Right lobe of liver (tissue), 6 donors: ENCODE measurements at regions not wholly inside any gene's neighbourhood (a gene's known extent, or its start where the extent isn't known, plus 50 kb on each side); places are given as distances from the start of the nearest gene placed in this dataset.
"Not testable (repeated sequence)": the region's sequence is repeated elsewhere in the genome, so short reads cannot be mapped to it uniquely, and the experiment has no call there.

ENCODE experiments used
- ATAC-seq, 4 donors: fragments of 200-7000 bp; cut with Tn5 transposase; one replicate each; pipeline ENCODE4 v1.9.1; 2020; ENCODE audit warnings: mild to moderate bottlenecking in 4 of 4, moderate library complexity in 4 of 4
- DNase-seq, 3 donors: peaks; one replicate each; pipeline ENCODE4 v3.0.0-alpha.2; 2020
- H3K27ac ChIP-seq, 3 donors: fragments of 200-600 bp; one replicate each; pipeline ENCODE4 v1.8.0; 2022
- H3K27me3 ChIP-seq, 2 donors: fragments of 200-600 bp; one replicate each; pipeline ENCODE4 v1.8.0; 2022
- H3K36me3 ChIP-seq, 4 donors: fragments of 200-600 bp; sonication (generic) in 1 of 4; one replicate each; pipeline versions ENCODE4 v1.5.1 to v1.8.0; 2017 to 2022; ENCODE audit warnings: control low read depth in 1 of 4
- H3K4me1 ChIP-seq, 4 donors: fragments of 200-600 bp; sonication (generic) in 1 of 4; one replicate each; pipeline versions ENCODE4 v1.5.1 to v1.8.0; 2017 to 2022; ENCODE audit warnings: control low read depth in 1 of 4
- H3K4me3 ChIP-seq, 3 donors: fragments of 200-600 bp; one replicate each; pipeline ENCODE4 v1.8.0; 2022
- H3K9me3 ChIP-seq, 4 donors: fragments of 200-600 bp; sonication (generic) in 1 of 4; one replicate each; pipeline versions ENCODE4 v1.5.1 to v1.8.0; 2017 to 2022; ENCODE audit warnings: control low read depth in 1 of 4
- POLR2A ChIP-seq: fragments of 450-650 bp; IDR thresholded peaks from one replicate; pipeline ENCODE4 v1.6.1; 2017; ENCODE audit warnings: antibody characterized with exemption, mild to moderate bottlenecking
- WGBS: methylation state at CpG from one replicate; pipeline ENCODE4 v1.1.6; 2018; ENCODE audit warnings: low coverage, low lambda C conversion rate; ENCODE audit not compliant: insufficient coverage; ENCODE audit errors: missing lambda C conversion rate; 5-methylcytosine and 5-hydroxymethylcytosine counted together
- intact Hi-C, 2 donors: fragments of 100-400 bp; cut with DNase I; formaldehyde crosslinking; loops; one replicate each; pipeline versions ENCODE4 v1.11.2 to v1.14.1; 2022
- TF ChIP-seq, protein P1 (sequence below), 4 donors: fragments of 200-600 bp in 3 of 4; fragments of 450-650 bp in 1 of 4; IDR thresholded peaks; one replicate each; pipeline versions ENCODE4 v1.5.1 to v1.8.0; 2016 to 2022; ENCODE audit warnings: antibody characterized with exemption in 4 of 4, mild to moderate bottlenecking in 2 of 4
- donor health status: DM: no; HTN: yes; CAD: no.
- donor health status: DM: no; HTN: no; CAD: no.
- donor health status: DM: no; HTN: no; CAD: no.
- donor health status: DM: no; HTN: yes; CAD: no.
- donor health status: DM: no; HTN: yes; CAD: no.

DNA sequence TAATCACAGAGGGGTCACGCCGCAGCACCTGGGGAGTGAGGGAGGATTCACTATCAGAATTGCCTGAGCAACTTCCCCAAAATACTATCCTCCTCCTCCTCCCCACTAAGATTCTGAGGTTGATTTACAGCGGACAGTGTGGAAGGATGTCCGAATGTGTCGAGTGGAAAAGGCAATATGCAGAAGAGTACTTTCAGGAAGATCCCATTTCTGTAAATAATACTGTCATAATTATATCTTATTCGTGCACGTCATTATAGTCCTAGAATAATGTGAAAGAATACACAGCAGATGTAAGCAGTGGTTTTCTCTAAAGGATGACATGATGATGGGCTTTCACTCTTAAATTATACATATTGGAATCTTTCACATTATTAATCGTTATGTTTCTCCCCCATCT lies 149.8 kb upstream of the NOCT start:
- H3K4me3 ChIP-seq: no peak overlapping the region
- H3K9me3 ChIP-seq: no peaks in the 10 kb centered on the region
- DNase-seq (no peak), ATAC-seq (no peak)
- no peaks in the 10 kb centered on the region for H3K36me3 ChIP-seq
- no peaks in the 10 kb centered on the region for H3K4me1 ChIP-seq
- no peaks in the 10 kb centered on the region for H3K27me3 ChIP-seq
- intact Hi-C loops: no loop called here
- WGBS: 60% methylated on average over 6 of the region's 8 CpGs
- TF ChIP-seq, protein P1, sequence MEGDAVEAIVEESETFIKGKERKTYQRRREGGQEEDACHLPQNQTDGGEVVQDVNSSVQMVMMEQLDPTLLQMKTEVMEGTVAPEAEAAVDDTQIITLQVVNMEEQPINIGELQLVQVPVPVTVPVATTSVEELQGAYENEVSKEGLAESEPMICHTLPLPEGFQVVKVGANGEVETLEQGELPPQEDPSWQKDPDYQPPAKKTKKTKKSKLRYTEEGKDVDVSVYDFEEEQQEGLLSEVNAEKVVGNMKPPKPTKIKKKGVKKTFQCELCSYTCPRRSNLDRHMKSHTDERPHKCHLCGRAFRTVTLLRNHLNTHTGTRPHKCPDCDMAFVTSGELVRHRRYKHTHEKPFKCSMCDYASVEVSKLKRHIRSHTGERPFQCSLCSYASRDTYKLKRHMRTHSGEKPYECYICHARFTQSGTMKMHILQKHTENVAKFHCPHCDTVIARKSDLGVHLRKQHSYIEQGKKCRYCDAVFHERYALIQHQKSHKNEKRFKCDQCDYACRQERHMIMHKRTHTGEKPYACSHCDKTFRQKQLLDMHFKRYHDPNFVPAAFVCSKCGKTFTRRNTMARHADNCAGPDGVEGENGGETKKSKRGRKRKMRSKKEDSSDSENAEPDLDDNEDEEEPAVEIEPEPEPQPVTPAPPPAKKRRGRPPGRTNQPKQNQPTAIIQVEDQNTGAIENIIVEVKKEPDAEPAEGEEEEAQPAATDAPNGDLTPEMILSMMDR (IDR thresholded peaks at IDR 0.05): no peak
- H3K27ac ChIP-seq: no peak overlapping the region

- H3K36me3 ChIP-seq: no peaks in the 10 kb centered on the region
- H3K4me3 ChIP-seq: no peak overlapping the region
- TF ChIP-seq, protein P1 (IDR thresholded peaks at IDR 0.05): no peak
- no peak for TF ChIP-seq POLR2A
- H3K4me1 ChIP-seq: no peaks in the 10 kb centered on the region
- DNase-seq (no peak), ATAC-seq (no peak)
- WGBS: 11% methylated on average over 7 of the region's 10 CpGs
- no peaks in the 10 kb centered on the region for H3K9me3 ChIP-seq
- H3K27me3 ChIP-seq: no peaks in the 10 kb centered on the region
- H3K27ac ChIP-seq: no peak overlapping the region
- intact Hi-C loops: no loop called here
Measured at GRCh38 chr4:138864961-138865720, 150.4 kb upstream of the NOCT start.

- no peaks in the 10 kb centered on the region for H3K9me3 ChIP-seq
- no peak overlapping the region for H3K4me3 ChIP-seq
- no peak for DNase-seq
- H3K27ac ChIP-seq: no peak overlapping the region
- H3K27me3 ChIP-seq: no peaks in the 10 kb centered on the region
- TF ChIP-seq, protein P1 (IDR thresholded peaks at IDR 0.05): no peak
- no peak for TF ChIP-seq POLR2A
- intact Hi-C loops: no loop called here
- 66% methylated on average over 4 of the region's 4 CpGs for WGBS
- ATAC-seq: no peak
- H3K36me3 ChIP-seq: no peaks in the 10 kb centered on the region
- no peaks in the 10 kb centered on the region for H3K4me1 ChIP-seq
Measured at GRCh38 chr4:138863160-138863559, 152.4 kb upstream of the NOCT start.

DNA sequence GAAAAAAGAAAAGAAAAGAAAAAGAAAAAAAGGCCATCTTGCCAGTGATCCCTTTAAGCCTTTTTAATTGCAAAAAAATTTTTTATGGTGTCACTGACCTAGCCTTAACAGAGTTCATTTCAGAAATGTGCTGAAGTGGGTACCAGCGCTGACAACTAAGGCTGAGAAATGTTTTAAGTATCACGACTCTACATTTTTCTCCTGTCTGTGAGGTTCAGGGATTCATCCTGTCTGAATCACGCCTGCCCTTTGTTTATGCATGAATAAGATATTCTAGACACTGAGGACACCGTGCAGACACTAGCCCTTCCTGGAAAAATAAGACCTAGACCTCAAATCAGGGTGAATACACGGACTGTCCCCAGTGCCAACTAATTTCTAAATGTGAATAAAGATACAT lies 154.4 kb upstream of the NOCT start:
- Histone ChIP-seq H3K9me3 (no peaks in the 10 kb centered on the region), H3K27ac (no peak overlapping the region), H3K4me3 (no peak overlapping the region), H3K27me3 (no peaks in the 10 kb centered on the region), H3K4me1 (no peaks in the 10 kb centered on the region), H3K36me3 (no peaks in the 10 kb centered on the region)
- no peak for DNase-seq
- ATAC-seq: no peak
- 50% methylated on average over 5 of the region's 5 CpGs for WGBS
- intact Hi-C loops: no loop called here
- TF ChIP-seq, protein P1 (IDR thresholded peaks at IDR 0.05): no peak
- TF ChIP-seq POLR2A: no peak

- H3K4me1 ChIP-seq, H3K36me3 ChIP-seq, intact Hi-C loops, H3K27ac ChIP-seq, H3K4me3 ChIP-seq, ATAC-seq, H3K27me3 ChIP-seq, DNase-seq, H3K9me3 ChIP-seq: not testable (repeated sequence)
- WGBS: 85% methylated on average over 1 of the region's 1 CpG
Measured at GRCh38 chr4:138860357-138860756, 155.2 kb upstream of the NOCT start.
